HG02759 (cell line): ENCODE measurements at regions not wholly inside any gene's neighbourhood (a gene's known extent, or its start where the extent isn't known, plus 50 kb on each side); places are given as distances from the start of the nearest gene placed in this dataset.

ENCODE experiments used
- ATAC-seq: cut with Tn5 transposase; IDR thresholded peaks from one replicate; pipeline ENCODE4 v1.9.1; 2021; ENCODE audit warnings: mild to moderate bottlenecking, moderate library complexity; ENCODE audit not compliant: unreplicated experiment

DNA sequence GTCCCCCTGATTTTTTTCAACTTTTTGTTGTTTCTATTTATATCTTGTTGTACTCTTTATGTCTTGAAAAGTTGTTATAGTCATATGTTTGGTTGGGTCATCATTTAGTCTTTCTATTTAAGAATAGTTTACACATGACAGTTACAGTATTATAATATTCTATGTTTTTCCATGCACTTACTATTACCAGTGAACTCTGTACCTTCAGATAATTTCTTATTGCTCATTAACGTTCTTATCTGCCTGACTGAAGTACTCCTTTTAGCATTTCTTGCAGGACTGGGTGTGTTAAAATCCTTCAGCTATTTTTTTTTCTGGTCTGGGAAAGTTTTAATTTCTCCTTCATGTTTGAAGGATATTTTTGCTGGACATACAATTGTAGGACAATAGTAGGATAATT lies 157.7 kb upstream of the DIPK2B start:
- no peak for ATAC-seq

DNA sequence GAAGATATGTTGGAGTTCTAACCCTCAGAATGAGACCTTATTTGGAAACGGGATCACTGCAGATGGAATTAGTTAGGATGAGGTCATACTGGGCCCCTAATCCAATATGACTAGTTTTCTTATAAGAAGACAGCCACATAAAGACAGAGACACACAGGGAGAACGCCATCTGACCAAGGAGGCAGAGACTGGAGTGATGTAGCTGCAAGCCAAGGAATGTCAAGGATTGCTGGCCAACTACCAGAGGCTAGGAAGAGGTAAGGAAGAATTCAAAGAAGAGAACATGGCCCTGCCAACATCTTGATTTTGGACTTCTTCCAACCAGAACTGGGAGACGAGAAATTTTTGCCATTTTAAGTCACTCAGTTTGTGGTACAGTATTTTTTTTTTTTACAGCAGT lies 152.8 kb upstream of the DIPK2B start:
- ATAC-seq = no peak

DNA sequence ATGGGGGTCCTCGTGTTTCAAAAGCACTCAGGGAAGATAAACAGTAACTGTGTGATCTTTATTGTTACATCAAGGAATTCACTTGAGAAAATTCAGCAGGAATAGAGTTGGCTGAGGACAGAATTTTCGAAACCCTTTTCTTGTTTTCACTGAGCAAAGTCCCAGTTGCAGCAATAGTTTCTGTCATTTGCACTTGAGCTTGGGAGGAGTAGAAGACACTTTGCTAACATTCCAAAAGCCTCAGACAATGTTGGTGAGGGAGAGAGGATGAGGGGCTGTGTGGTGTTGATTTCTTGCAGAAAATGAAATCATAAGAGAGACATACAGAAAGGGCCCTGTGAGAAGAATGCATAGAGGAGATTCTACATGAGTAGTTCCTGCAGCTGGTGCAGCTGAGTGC lies 151.9 kb upstream of the DIPK2B start:
- ATAC-seq = no peak

DNA sequence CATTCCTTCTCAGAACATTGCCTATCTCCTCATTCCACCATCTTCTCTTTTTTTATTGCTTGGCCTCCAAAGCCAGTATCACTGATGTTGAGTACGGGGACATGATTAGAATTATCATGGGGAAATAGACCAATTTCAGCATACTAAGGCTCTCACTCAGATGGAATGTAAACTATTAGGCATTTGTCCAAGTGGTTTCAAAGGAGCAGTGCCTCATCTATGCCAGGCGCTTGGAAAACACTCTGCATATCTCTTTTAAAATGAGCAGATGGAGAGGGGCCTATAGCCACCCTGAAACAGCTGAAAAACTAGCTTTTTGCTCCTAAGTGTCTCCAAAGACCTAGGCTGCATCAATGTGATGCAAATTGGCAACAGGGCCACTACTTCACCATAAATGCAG lies 150.8 kb upstream of the DIPK2B start:
- no peak for ATAC-seq

DNA sequence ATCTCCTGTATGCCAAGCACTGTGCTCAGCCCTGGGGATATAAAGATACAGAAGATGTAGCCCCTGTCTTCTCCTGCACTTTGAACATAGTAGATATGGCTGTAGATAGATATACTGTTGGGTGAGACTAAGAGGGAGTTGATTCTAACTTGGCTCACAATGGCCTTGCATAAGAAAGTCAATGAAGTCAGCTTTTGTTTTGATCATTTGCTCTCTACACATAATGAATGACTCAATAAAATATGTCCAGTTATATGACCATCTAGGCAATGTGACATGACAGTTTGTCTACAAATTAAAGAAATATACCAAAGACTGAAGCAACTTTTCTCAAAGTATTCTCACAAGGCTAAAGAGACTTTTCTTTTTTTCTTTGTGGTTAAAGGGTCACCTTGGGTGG lies 147.6 kb upstream of the DIPK2B start:
- no peak for ATAC-seq

DNA sequence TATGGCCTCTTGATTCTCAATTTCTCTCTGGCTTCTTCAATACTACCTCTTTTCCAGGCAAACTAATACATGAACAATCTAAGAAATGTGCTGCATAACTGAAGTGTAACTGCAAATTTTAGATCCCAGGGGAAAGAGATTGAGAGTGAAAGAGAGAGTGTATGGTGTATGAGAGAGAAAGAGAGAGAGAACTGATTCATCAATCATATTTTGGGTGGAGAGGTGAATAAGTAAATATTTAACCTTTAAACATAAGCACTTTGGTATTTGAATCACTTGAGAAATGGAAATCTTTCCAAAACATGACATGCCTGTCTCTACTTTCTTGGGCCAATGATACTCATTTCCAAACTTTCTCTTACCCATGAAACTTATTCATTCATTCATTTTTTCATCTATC lies 147.2 kb upstream of the DIPK2B start:
- ATAC-seq = no peak

DNA sequence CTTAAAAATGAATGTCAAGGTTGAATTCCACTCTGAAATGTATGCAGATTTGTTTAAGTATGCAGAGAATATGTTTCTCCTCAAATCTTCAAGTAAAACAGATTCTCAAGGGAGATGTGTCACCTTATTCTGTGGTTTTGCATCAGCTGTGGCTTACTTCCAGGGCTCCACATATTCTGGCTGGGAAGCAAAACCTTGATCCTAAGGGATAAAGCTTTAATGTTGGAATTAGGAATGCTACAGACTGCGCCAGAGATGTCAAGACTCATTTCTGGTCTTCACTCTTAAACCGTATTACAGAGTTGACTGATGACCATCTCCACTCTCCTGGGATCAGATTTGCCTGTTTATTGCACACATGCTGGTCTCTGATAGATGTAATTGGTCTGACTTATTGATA lies 143.9 kb upstream of the DIPK2B start:
- ATAC-seq = no peak

DNA sequence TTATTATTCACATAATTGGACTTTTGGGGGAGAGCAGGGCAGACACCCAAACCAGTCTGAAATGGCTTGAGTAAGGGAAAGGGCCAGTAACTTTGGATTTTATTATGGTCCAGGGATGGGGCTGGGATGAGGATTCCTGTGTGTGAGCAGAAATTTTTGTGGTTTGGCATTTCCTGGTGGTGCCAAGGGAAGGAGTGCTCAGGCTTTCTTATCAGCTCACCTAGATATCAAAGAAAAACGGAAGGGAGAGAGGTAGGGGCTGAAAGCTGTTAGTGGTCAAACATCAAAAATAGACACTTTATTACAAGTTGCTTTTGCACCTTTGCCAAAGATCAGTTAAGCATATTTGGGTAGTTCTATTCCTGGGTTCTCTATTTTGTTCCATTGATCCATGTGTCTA lies 128.5 kb upstream of the DIPK2B start:
- ATAC-seq = no peak

DNA sequence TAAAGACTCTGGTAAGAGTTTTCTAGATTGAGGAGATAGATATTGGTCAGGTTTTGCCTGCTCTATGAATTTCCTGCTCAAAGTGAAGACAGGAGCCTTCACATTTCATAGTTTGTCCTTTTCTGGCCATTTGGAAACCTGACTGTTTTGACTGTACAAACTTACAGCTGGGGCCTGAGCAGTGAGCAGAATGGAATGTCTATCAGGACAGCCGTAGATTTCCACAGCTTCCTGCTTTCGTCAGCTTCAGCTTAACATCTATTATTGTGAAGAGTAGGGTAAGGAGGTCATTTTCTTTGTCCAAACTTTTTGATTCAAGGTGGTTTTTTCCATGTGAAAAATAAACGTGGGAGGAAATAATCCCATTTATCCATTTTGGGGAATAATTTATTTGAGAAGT lies 124.3 kb upstream of the DIPK2B start:
- no peak for ATAC-seq

DNA sequence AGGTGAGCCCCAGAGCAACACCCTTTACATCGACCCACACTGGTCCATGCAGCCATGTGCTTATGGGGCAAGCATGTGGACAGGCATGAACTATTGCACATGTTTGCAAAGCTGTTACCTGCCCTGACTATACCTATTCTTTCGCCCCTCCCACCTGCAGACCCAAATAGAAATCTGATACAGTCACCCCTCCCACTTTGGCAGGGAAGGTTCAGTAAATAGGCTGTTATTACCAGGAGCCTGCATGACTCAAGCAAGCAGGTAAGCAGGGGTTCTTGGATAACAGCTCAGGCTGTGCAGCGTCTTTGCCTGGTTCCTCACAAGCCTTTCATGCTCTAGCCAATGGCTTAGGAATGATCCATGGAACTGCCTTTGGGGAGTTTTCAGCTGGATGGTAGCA lies 122.7 kb upstream of the DIPK2B start:
- ATAC-seq = no peak

DNA sequence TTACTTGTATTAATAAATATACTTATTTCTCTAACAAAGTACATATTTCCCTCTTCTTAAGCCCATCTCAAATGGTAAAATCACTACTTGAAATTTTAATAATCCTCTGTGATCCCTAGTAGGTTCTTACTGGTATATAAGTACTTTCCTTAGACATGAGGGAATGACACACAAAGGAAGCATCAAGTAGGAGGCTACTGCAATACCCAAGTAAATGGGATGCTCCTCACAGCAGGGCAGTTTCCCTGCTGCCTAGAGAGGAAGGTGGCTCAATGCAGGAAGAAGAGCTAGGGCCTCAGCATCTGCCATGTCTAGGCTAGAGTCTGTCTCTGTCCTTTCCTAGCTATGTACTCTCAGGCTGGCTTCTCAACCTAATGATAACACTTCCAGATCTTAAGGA lies 122.1 kb upstream of the DIPK2B start:
- no peak for ATAC-seq

DNA sequence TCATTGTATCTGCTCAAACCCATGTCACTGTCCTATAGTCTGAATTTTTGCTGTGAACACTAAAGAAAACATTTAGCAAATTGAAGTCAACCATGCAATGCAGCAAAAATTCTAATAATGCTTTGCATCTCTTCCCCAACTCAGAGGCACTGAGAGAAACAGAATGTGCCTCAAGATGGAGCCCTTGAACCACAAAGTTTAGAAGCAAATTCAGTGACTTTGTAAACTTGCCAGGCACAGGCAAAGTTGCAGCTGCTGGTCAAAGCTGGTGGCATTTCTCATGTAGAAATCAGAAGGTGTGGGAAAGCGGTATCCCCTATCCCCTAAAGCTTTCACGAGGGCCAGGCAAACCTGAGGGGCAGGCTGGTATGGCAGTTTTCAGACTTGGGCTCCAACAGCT lies 121.7 kb upstream of the DIPK2B start:
- no peak for ATAC-seq

DNA sequence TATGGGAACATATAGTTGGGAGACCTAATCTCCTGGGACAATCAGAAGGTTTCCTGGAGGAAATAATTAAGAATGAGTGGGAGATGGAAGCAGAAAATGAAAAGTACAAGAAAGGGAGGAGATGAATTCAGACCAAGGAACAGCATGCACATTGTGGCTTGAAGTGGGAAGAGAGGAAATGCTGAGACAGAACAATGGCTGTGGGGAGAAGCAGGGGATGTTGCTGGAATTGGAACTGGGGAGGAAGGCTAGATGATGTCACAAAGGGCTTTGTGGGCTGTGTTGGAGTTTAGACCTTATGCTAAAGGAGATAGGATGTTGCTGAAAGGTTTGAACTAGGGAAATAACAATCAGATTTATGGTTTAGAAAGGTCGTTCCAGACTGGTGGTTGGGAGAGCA lies 119.5 kb upstream of the DIPK2B start:
- no peak for ATAC-seq

DNA sequence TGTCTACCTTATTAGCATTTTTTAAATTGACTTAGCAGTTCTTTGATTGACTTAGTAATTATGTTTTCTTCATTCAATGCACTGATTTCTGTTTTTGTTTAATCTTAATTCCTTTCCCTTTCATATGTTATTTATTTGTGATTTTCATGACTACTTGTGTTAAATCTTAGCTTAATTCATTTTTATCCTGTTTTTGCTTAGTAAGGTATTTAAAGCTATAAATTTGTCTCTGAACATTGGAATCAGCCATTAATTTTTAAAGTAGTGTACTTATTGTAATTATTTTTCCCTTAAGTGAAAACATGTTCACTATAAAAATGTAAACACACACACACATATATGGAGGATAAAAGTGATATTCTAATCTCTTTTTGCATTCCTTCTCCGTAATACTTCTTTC lies 109.1 kb upstream of the DIPK2B start:
- ATAC-seq = no peak

DNA sequence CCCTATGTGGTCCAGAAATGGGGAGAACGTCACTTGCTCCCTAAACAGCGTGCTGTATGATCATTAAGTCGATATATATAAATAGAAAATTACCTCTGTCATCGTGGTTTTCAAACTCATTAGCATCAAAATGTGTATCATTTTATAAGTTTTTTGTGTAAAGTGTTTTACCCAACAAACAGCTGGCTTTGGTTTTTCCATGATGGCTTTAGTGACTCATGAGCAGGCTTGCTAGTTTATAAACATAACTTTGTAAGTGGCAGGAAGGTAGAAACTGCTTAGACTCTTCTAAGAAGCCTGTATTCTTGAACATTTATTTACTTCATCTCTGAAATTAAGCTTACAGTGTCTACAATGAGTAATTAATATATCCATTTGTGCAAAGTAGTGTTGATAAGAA lies 108.4 kb upstream of the DIPK2B start:
- no peak for ATAC-seq

DNA sequence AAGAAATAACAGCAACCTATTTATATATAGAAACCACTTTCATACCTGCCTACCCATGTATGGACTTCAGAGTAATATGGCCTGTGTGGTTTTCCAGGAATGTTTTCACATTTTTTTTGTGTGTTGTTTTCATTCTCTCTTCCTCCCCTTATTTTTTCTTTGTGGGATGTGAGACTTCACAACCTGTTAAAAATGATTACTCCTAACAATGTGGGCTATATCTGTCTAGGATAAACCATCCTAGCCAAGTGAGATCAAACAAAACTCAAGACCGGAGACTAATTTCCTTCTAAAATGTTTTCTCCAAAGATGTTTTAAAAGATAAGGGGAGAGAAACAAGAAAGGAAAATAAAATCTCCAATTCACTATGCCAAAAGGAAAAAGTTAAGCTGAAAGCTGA lies 106.1 kb upstream of the DIPK2B start:
- no peak for ATAC-seq

DNA sequence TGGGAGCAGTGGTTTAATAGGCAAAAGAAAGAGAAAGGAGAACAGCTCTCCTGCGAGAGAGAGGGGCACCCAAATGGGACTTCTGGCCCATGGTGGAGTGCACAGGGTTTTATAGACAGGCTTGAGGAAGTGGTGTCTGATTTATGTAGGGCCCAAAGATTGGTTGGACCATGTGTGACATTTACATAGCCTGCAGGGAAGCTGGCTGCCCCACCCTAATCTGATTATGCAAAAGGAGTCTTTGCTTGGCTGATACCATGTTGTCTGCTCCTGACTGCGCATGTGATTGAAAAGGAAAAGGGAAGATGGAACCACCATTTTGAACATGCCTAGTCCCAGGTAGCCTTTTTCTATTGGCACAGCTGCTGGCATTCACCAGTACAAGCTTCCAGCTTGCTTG lies 100.0 kb upstream of the DIPK2B start:
- ATAC-seq = no peak

DNA sequence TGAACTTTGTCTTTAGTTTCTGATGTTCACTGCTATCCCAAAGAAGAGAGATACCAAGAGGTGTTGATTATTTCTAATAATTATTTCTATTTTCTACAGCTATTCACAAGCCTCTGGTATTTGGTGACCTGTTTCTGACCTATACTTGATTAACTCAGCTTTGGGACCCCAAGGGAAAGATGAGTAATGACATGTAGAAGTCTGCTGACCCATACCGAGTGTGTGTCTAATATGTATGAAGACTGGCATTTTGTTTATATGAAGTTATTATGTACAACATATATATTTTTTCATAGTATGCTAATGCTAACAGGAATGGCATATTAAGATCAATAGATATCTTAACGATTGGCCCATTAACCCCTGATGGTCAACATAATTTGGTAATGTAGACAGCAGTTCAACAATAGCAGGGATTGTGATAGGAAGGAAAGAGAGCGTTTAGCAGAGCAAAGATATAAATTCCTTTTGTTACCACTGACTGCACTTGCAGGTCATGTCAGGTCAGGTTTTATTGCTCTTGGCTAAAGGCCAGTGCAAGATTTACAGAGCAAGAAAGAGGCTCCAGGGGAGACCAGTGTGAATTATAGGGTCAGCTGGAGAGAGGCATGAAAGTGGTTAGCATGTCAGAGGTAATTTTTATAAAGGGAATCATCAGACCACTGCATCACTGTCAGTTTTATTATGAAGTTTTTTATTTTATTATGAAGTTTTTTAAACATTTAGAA lies 94.7 kb upstream of the DIPK2B start:
- no peak for ATAC-seq

DNA sequence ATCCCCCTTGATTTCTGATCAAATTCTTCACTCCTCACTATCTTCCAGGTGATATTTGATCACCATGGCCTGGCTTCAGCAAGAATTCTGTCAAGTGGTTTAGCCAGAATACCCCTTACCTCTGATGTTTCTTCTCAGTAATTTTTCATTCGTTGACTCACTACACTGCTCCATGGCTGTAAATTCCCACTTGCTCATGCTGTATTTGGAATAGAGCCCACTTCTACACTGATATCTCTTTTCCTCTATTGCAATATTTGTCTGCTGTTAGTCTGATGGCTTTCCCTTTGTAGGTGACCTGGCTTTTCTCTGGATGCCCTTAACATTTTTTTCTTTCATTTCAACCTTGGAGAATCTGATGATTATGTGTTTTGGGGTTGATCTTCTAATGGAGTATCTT lies 73.9 kb upstream of the DIPK2B start:
- no peak for ATAC-seq

DNA sequence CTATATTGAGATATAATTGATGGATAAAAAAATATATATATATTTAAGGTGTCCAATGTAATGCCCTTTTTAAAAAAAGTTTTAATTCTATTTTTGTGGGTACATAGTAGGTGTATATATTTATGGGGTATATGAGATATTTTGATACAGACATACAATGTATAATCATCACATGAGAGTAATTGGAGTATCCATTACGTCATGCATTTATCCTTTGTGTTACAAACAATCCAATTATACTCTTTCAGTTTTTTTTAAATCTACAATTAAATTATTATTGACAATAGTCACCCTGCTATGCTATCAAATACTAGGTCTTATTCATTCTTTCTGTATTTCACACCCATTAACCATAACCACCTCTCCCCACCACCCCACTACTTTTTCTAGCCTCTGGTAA lies 66.3 kb upstream of the DIPK2B start:
- ATAC-seq = no peak

DNA sequence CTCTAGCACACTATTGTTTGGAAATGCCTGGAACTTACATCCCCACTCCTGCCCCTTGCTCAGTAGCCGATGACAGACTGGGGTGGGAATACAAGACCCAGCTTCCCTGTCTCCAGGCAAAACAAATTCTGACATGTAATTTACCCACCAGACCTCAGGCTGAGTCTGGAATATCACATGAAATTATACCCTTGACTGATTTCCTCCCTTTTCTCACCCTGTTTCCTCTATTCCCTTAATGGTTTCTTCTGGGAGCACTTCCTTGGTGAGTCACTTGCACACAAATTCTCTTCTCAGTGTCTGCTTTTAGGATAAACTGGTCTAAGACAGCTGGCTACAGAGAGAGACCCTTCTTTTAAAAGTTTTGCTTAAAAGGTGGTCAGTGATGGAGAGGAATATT lies 65.8 kb upstream of the DIPK2B start:
- no peak for ATAC-seq

DNA sequence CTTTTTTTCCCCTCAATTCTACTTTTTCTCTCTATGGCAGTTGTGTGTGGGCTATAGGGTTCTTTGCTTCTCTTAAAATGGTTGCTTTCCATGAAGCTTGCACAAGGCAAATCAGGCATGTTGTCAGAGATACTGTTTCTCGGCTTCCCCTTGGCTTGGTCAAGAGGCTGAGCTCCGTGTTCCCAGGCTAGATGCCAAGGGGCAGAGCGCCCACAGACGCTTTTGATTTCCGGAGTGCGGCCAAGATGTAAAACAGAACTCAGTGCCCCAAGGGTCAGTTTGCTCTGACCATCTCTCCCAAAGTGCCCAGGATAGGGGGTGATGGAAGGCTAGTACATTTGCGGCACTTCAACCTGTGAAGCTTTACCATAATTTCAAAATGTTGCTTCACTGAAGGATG lies 64.2 kb upstream of the DIPK2B start:
- no peak for ATAC-seq

DNA sequence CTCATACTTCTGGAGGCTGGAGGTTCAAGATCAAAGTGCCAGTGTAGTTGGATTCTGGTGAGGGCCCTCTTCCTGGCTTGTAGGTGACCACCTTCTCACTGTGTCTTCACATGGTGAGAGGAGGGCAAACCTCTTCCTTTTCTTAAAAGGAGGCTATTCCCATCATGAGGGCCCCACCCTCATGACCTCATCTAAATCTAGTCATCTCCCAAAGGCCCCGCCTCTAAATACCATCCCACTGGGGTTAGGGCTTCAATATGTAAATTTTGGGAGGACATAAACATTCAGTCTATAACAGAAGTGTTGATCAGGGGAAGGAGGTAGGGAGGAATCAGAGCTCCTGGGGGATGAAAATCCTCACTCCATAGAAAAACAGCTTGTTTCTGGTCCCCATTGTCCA lies 60.8 kb upstream of the DIPK2B start:
- ATAC-seq = no peak

DNA sequence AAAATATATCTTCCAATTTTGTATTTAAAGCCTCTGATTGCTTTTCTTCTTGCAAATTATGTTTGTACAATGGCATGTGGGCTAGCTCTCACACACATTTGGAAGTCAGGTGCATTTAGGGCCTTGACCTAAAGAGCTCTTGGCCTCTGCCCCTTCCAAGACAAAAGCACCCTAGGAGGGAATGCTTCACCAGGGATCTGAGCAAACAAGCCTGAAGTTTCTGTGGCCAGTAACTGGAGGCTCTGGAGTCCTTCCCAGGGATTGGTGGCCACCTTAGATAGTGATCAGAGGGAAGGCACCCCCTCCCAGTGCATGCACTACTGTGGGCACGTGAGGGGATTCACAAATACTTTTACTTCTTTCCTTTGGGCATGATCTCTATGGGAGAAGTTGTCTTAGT lies 60.3 kb upstream of the DIPK2B start:
- ATAC-seq = no peak
